MM.1S (cell line): ENCODE measurements at regions not wholly inside any gene's neighbourhood (a gene's known extent, or its start where the extent isn't known, plus 50 kb on each side); places are given as distances from the start of the nearest gene placed in this dataset.

Source experiments
- EZH2 ChIP-seq: fragments of 300-600 bp; sonication (generic); optimal IDR thresholded peaks from 2 replicates; pipeline ENCODE3; 2017; ENCODE audit warnings: low read depth, mild to moderate bottlenecking, antibody characterized with exemption, low read length, mixed read lengths
- EZH2phosphoT487 ChIP-seq: fragments of 300-600 bp; sonication (generic); IDR thresholded peaks from 2 replicates; pipeline ENCODE4 v1.6.1; 2018; ENCODE audit warnings: antibody characterized with exemption, low read length
- TF ChIP-seq, protein P1 (sequence below): fragments of 300-600 bp; sonication (generic); IDR thresholded peaks from 2 replicates; pipeline ENCODE4 v1.5.1; 2016; ENCODE audit warnings: antibody characterized with exemption, low read length, mixed read lengths

DNA sequence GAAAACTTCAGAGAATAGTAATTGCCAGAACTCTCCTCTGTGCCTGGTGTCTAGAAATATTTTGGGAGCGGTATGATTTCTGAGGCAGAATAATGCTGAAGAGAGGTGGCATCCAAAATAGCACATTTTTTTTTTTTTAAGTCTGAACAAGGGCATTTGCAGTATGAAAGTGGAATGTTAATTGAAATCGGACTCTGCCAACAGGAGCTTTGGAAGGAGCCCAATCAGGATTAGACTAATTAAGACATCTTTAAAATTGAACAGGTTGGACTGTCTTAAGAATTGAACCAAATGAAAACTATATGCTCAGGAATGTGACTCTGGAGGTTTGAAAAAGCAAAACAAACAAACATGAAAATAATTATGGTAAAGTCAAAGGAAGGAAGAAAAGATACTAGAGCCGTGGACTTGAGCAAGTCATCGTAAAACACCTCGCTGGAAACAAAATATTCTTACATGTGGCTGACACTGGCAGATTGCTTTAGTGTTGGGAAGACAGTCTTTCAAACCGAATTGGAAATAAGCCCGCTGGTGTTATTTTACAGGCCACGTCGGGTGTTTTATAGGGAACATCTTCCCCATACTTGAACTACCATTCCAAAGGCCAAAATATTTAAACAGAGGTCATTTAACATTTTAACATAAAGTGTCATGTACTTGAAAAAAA, 436.3 kb downstream of the VRK1 start:
- TF ChIP-seq, protein P1, sequence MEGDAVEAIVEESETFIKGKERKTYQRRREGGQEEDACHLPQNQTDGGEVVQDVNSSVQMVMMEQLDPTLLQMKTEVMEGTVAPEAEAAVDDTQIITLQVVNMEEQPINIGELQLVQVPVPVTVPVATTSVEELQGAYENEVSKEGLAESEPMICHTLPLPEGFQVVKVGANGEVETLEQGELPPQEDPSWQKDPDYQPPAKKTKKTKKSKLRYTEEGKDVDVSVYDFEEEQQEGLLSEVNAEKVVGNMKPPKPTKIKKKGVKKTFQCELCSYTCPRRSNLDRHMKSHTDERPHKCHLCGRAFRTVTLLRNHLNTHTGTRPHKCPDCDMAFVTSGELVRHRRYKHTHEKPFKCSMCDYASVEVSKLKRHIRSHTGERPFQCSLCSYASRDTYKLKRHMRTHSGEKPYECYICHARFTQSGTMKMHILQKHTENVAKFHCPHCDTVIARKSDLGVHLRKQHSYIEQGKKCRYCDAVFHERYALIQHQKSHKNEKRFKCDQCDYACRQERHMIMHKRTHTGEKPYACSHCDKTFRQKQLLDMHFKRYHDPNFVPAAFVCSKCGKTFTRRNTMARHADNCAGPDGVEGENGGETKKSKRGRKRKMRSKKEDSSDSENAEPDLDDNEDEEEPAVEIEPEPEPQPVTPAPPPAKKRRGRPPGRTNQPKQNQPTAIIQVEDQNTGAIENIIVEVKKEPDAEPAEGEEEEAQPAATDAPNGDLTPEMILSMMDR: no peak
- TF ChIP-seq EZH2phosphoT487 (no peak), EZH2 (no peak)
